H9 (cell line): ENCODE measurements at regions not wholly inside any gene's neighbourhood (a gene's known extent, or its start where the extent isn't known, plus 50 kb on each side); places are given as distances from the start of the nearest gene placed in this dataset.

Experiments
- DNase-seq: peaks from one replicate; pipeline ENCODE4 v3.0.0-alpha.2; 2017
- H2AFZ ChIP-seq: one replicate; pipeline ENCODE4 v1.6.1; 2013; ENCODE audit warnings: mild to moderate bottlenecking, low read length, control low read depth, moderate library complexity
- H2AK5ac ChIP-seq: 2 replicates; pipeline ENCODE4 v1.6.1; 2013; ENCODE audit warnings: low read length, control low read depth, mixed read lengths; ENCODE audit not compliant: insufficient read length
- H2BK120ac ChIP-seq: one replicate; pipeline ENCODE4 v1.6.1; 2013; ENCODE audit warnings: low read depth, mild to moderate bottlenecking, low read length, control low read depth, inconsistent platforms; ENCODE audit not compliant: poor library complexity, severe bottlenecking
- H2BK12ac ChIP-seq: 2 replicates; pipeline ENCODE4 v1.6.1; 2013; ENCODE audit warnings: low read length, control low read depth, mixed read lengths, low read depth; ENCODE audit not compliant: insufficient read length
- H2BK15ac ChIP-seq: 2 replicates; pipeline ENCODE4 v1.6.1; 2013; ENCODE audit warnings: low read depth, low read length, control low read depth
- H2BK20ac ChIP-seq: one replicate; pipeline ENCODE4 v1.6.1; 2013; ENCODE audit warnings: low read depth, mild to moderate bottlenecking, low read length, control low read depth, inconsistent platforms; ENCODE audit not compliant: poor library complexity, severe bottlenecking
- H2BK5ac ChIP-seq: 2 replicates; pipeline ENCODE4 v1.6.1; 2013; ENCODE audit warnings: low read length, control low read depth, mixed read lengths; ENCODE audit not compliant: insufficient read length
- H3K14ac ChIP-seq: 2 replicates; pipeline ENCODE4 v1.6.1; 2013; ENCODE audit warnings: low read length, control low read depth; ENCODE audit not compliant: insufficient read depth
- H3K18ac ChIP-seq: 2 replicates; pipeline ENCODE4 v1.6.1; 2013; ENCODE audit warnings: low read depth, mild to moderate bottlenecking, mixed read lengths, low read length, control low read depth; ENCODE audit not compliant: insufficient read length
- H3K23ac ChIP-seq: 2 replicates; pipeline ENCODE4 v1.6.1; 2013; ENCODE audit warnings: low read length, control low read depth, mixed read lengths, low read depth; ENCODE audit not compliant: insufficient read length
- H3K23me2 ChIP-seq: 2 replicates; pipeline ENCODE4 v1.6.1; 2013; ENCODE audit warnings: low read depth, mild to moderate bottlenecking, mixed read lengths, low read length, control low read depth; ENCODE audit not compliant: insufficient read length, poor library complexity, severe bottlenecking
- H3K27ac ChIP-seq: 2 replicates; pipeline ENCODE4 v1.5.1; 2013; ENCODE audit warnings: low read length, control low read depth, mixed read lengths, low read depth; ENCODE audit not compliant: insufficient read length
- H3K27me3 ChIP-seq: 2 replicates; pipeline ENCODE4 v1.6.1; 2013; ENCODE audit warnings: low read length, control low read depth, inconsistent platforms; ENCODE audit not compliant: insufficient read depth
- H3K4ac ChIP-seq: 2 replicates; pipeline ENCODE4 v1.6.1; 2013; ENCODE audit warnings: low read depth, mild to moderate bottlenecking, control low read depth, inconsistent platforms, low read length, moderate library complexity
- H3K4me1 ChIP-seq: 2 replicates; pipeline ENCODE4 v1.6.1; 2013; ENCODE audit warnings: low read length, control low read depth, inconsistent platforms; ENCODE audit not compliant: insufficient read depth
- H3K4me2 ChIP-seq: 2 replicates; pipeline ENCODE4 v1.6.1; 2013; ENCODE audit warnings: low read length, control low read depth, mixed read lengths; ENCODE audit not compliant: insufficient read length, insufficient read depth
- H3K56ac ChIP-seq: 2 replicates; pipeline ENCODE4 v1.6.1; 2013; ENCODE audit warnings: low read depth, mild to moderate bottlenecking, mixed read lengths, low read length, control low read depth; ENCODE audit not compliant: insufficient read length
- H3K79me1 ChIP-seq: 2 replicates; pipeline ENCODE4 v1.6.1; 2013; ENCODE audit warnings: low read depth, mild to moderate bottlenecking, moderate library complexity, low read length, control low read depth, inconsistent platforms; ENCODE audit not compliant: insufficient read depth, poor library complexity, severe bottlenecking
- H3K79me2 ChIP-seq: 2 replicates; pipeline ENCODE4 v1.6.1; 2013; ENCODE audit warnings: low read length, control low read depth, inconsistent platforms; ENCODE audit not compliant: insufficient read depth
- H3K9ac ChIP-seq: 2 replicates; pipeline ENCODE4 v1.6.1; 2013; ENCODE audit warnings: low read length, control low read depth, mixed read lengths; ENCODE audit not compliant: insufficient read length; ENCODE audit errors: extremely low read depth
- H3K9me3 ChIP-seq: one replicate; pipeline ENCODE4 v1.6.1; 2013; ENCODE audit warnings: low read depth, low read length, inconsistent platforms; ENCODE audit not compliant: control insufficient read depth
- H3T11ph ChIP-seq: one replicate; pipeline ENCODE4 v1.6.1; 2013; ENCODE audit warnings: mild to moderate bottlenecking, low read length, control low read depth, inconsistent platforms
- H4K20me1 ChIP-seq: one replicate; pipeline ENCODE4 v1.6.1; 2013; ENCODE audit not compliant: control insufficient read depth, insufficient read length, insufficient read depth
- H4K5ac ChIP-seq: 2 replicates; pipeline ENCODE4 v1.6.1; 2013; ENCODE audit warnings: low read depth, mild to moderate bottlenecking, mixed read lengths, low read length, control low read depth; ENCODE audit not compliant: insufficient read length
- H4K8ac ChIP-seq: replicated peaks from 2 replicates; pipeline ENCODE4 v1.6.1; 2013; ENCODE audit warnings: low read length, control low read depth, mixed read lengths, low read depth; ENCODE audit not compliant: insufficient read length
- H4K91ac ChIP-seq: 2 replicates; pipeline ENCODE4 v1.6.1; 2013; ENCODE audit warnings: low read depth, mild to moderate bottlenecking, moderate library complexity, mixed read lengths, low read length, control low read depth; ENCODE audit not compliant: insufficient read length
- H3K27ac Mint-ChIP-seq, 3 experiments: 2 replicates in 2 of 3; 3 replicates in 1 of 3; pipeline ENCODE4 v1.8.0; 2020 to 2021; ENCODE audit warnings: mixed read lengths in 3 of 3, mild to moderate bottlenecking in 1 of 3, moderate library complexity in 1 of 3
- H3K27me3 Mint-ChIP-seq: 2 replicates; pipeline ENCODE4 v1.8.0; 2021; ENCODE audit warnings: low read depth, mild to moderate bottlenecking, moderate library complexity, mixed read lengths
- H3K36me3 Mint-ChIP-seq, 3 experiments: 2 replicates in 2 of 3; 3 replicates in 1 of 3; pipeline ENCODE4 v1.8.0; 2020 to 2021; ENCODE audit warnings: low read depth in 3 of 3, mixed read lengths in 3 of 3; ENCODE audit not compliant: insufficient read depth in 1 of 3
- H3K4me1 Mint-ChIP-seq, 2 experiments: 2 replicates each; pipeline ENCODE4 v1.8.0; 2020; ENCODE audit warnings: mixed read lengths in 2 of 2
- H3K4me3 Mint-ChIP-seq, 2 experiments: 2 replicates in 1 of 2; 3 replicates in 1 of 2; pipeline ENCODE4 v1.8.0; 2020 to 2021; ENCODE audit warnings: mild to moderate bottlenecking in 2 of 2, mixed read lengths in 2 of 2, moderate library complexity in 1 of 2
- H3K9me3 Mint-ChIP-seq, 2 experiments: 2 replicates in 1 of 2; 3 replicates in 1 of 2; pipeline ENCODE4 v1.8.0; 2020; ENCODE audit warnings: mild to moderate bottlenecking in 2 of 2, mixed read lengths in 2 of 2, moderate library complexity in 1 of 2
- WGBS: extraction: QIAGEN DNeasy Blood & Tissue Kit; methylation state at CpG from one replicate; pipeline ENCODE4 v1.1.7; 2013; ENCODE audit warnings: missing lambda C conversion rate, low lambda C conversion rate, mixed read lengths; ENCODE audit not compliant: insufficient read length; ENCODE audit errors: extremely low coverage; 5-methylcytosine and 5-hydroxymethylcytosine counted together
- TF ChIP-seq, protein P1 (sequence below): fragments of 200-600 bp; sonication (generic); conservative IDR thresholded peaks from 3 replicates; pipeline ENCODE4 v1.8.0; 2021; ENCODE audit warnings: antibody characterized with exemption, mild to moderate bottlenecking

DNA sequence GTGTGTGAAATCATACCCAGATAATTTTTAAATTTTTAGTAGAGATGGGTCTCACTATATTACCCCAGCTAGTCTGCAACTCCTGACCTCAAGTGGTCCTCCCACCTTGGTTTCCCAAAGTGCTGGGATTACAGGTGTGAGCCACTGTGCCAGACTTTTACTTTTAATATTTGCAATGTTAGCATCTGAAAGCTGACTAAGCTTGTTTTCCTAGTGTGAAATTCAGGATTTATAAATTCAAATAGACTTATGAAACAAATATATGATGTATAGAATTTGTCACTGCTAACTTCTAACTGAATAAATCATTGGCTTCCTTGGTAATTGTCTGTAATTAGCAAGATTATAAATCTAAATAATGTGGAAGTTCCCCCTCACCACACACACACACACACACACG is 58.8 kb upstream of the SLC22A23 start:
- H3K27ac ChIP-seq, result no peak overlapping the region
- H3K79me1 ChIP-seq, result no peaks in the 10 kb centered on the region
- no CpG with 5 or more reads among the region's 1 CpG for WGBS
- no peaks in the 10 kb centered on the region; a peak in 1 of 7 replicates for H3K36me3 Mint-ChIP-seq
- no peak overlapping the region for H4K5ac ChIP-seq
- H2BK20ac ChIP-seq, result no peak overlapping the region
- no peak overlapping the region for H3K18ac ChIP-seq
- no peak overlapping the region for H3K4me2 ChIP-seq
- no peaks in the 10 kb centered on the region for H3K79me2 ChIP-seq
- no peak overlapping the region for H3K27ac Mint-ChIP-seq
- H3K4me1 ChIP-seq, result peaks cover 4% of the 10 kb centered on the region; the same call in 1 of the 2 replicates
- H3K9ac ChIP-seq, result no peak overlapping the region
- no peak for DNase-seq
- no peaks in the 10 kb centered on the region for H3K27me3 ChIP-seq
- TF ChIP-seq, protein P1, sequence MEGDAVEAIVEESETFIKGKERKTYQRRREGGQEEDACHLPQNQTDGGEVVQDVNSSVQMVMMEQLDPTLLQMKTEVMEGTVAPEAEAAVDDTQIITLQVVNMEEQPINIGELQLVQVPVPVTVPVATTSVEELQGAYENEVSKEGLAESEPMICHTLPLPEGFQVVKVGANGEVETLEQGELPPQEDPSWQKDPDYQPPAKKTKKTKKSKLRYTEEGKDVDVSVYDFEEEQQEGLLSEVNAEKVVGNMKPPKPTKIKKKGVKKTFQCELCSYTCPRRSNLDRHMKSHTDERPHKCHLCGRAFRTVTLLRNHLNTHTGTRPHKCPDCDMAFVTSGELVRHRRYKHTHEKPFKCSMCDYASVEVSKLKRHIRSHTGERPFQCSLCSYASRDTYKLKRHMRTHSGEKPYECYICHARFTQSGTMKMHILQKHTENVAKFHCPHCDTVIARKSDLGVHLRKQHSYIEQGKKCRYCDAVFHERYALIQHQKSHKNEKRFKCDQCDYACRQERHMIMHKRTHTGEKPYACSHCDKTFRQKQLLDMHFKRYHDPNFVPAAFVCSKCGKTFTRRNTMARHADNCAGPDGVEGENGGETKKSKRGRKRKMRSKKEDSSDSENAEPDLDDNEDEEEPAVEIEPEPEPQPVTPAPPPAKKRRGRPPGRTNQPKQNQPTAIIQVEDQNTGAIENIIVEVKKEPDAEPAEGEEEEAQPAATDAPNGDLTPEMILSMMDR, result no peak
- no peak overlapping the region for H2BK15ac ChIP-seq
- H3K23me2 ChIP-seq, result no peaks in the 10 kb centered on the region
- no peak overlapping the region for H3K4me3 Mint-ChIP-seq
- no peaks in the 10 kb centered on the region for H4K20me1 ChIP-seq
- H4K91ac ChIP-seq, result no peak overlapping the region
- no peak overlapping the region for H3T11ph ChIP-seq
- no peak overlapping the region for H3K14ac ChIP-seq
- H2AFZ ChIP-seq, result no peak overlapping the region
- no peak overlapping the region for H2BK12ac ChIP-seq
- no peak overlapping the region for H2BK5ac ChIP-seq
- H3K9me3 ChIP-seq, result no peaks in the 10 kb centered on the region
- no peak overlapping the region for H3K4ac ChIP-seq
- H3K4me1 Mint-ChIP-seq, result peaks cover 18 to 19% of the 10 kb centered on the region in 2 experiments
- H3K9me3 Mint-ChIP-seq, result peaks cover 0 to 3% of the 10 kb centered on the region in 2 experiments; a peak in 2 of 5 replicates
- no peak overlapping the region for H3K56ac ChIP-seq
- H3K23ac ChIP-seq, result no peak overlapping the region
- H4K8ac ChIP-seq, result no peak overlapping the region
- H2AK5ac ChIP-seq, result no peak overlapping the region
- H2BK120ac ChIP-seq, result no peak overlapping the region
- H3K27me3 Mint-ChIP-seq, result peaks cover 12% of the 10 kb centered on the region
